Neutrophil (primary cell): ENCODE measurements at regions not wholly inside any gene's neighbourhood (a gene's known extent, or its start where the extent isn't known, plus 50 kb on each side); places are given as distances from the start of the nearest gene placed in this dataset.

Experiments
- H3K27ac ChIP-seq: fragments of 200-600 bp; sonication (generic); 2 replicates; pipeline ENCODE4 v1.5.1; 2016; ENCODE audit warnings: mild to moderate bottlenecking, moderate library complexity
- H3K27me3 ChIP-seq: fragments of 200-600 bp; sonication (generic); 2 replicates; pipeline ENCODE4 v1.6.0; 2016; ENCODE audit warnings: mild to moderate bottlenecking
- H3K36me3 ChIP-seq: fragments of 200-600 bp; sonication (generic); 2 replicates; pipeline ENCODE4 v1.5.1; 2017
- H3K4me1 ChIP-seq, 2 experiments: fragments of 200-600 bp in 1 of 2; sonication (generic) in 1 of 2; 1 replicate in 1 of 2; 2 replicates in 1 of 2; pipeline versions ENCODE4 v1.5.1 to v1.6.1; 2013 to 2016; ENCODE audit warnings: low read depth in 1 of 2, low read length in 1 of 2, mild to moderate bottlenecking in 1 of 2, moderate library complexity in 1 of 2; ENCODE audit not compliant: control insufficient read depth in 1 of 2, insufficient read depth in 1 of 2
- H3K4me3 ChIP-seq, 2 experiments: fragments of 200-600 bp in 1 of 2; sonication (generic) in 1 of 2; 1 replicate in 1 of 2; 2 replicates in 1 of 2; pipeline ENCODE4 v1.5.1; 2013 to 2016; ENCODE audit warnings: low read depth in 1 of 2, low read length in 1 of 2, mild to moderate bottlenecking in 1 of 2, moderate library complexity in 1 of 2
- H3K9me3 ChIP-seq: fragments of 200-600 bp; sonication (generic); 2 replicates; pipeline ENCODE4 v1.5.1; 2016
- TF ChIP-seq, protein P1 (sequence below): fragments of 200-600 bp; sonication (generic); IDR thresholded peaks from 2 replicates; pipeline ENCODE4 v1.5.1; 2016; ENCODE audit warnings: antibody characterized with exemption

DNA sequence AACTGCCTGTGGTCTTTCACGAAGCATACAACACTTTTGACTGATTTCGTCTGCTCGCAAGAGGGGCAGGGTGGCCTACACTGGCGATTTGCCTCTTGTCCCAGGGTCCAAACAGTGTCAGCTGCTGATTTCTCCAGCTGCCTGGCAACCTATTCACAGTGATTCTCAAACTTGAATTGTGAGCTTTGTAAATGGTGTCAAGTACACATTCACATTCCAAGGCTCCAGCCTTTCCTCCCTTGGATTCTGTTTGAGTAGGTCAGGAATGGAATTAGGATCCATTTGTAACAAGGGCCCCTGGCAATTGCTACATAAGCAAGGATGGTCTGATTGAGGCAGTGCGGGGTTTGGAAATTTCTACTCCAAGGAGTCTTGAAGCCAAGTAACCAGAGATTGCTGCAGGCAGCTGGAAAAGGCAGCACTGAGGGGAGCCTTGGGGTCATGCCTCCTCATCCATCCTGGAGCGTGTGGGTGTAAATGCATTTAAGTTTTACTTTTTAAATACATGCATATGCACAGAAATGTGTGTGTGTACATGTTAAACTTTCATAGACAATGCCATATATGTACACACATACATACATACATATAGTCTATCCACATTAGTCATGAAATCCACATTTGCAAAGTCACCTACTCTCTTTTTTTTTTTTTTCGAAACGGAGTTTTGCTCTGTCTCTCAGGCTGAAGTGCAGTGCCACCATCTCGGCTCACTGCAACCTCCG, 86.8 kb upstream of the UXS1 start:
- Histone ChIP-seq H3K27me3 (no peaks in the 10 kb centered on the region), H3K4me1 (no peaks in the 10 kb centered on the region), H3K9me3 (no peaks in the 10 kb centered on the region), H3K4me3 (no peak overlapping the region), H3K36me3 (no peaks in the 10 kb centered on the region), H3K27ac (no peak overlapping the region)
- TF ChIP-seq, protein P1, sequence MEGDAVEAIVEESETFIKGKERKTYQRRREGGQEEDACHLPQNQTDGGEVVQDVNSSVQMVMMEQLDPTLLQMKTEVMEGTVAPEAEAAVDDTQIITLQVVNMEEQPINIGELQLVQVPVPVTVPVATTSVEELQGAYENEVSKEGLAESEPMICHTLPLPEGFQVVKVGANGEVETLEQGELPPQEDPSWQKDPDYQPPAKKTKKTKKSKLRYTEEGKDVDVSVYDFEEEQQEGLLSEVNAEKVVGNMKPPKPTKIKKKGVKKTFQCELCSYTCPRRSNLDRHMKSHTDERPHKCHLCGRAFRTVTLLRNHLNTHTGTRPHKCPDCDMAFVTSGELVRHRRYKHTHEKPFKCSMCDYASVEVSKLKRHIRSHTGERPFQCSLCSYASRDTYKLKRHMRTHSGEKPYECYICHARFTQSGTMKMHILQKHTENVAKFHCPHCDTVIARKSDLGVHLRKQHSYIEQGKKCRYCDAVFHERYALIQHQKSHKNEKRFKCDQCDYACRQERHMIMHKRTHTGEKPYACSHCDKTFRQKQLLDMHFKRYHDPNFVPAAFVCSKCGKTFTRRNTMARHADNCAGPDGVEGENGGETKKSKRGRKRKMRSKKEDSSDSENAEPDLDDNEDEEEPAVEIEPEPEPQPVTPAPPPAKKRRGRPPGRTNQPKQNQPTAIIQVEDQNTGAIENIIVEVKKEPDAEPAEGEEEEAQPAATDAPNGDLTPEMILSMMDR = no peak

DNA sequence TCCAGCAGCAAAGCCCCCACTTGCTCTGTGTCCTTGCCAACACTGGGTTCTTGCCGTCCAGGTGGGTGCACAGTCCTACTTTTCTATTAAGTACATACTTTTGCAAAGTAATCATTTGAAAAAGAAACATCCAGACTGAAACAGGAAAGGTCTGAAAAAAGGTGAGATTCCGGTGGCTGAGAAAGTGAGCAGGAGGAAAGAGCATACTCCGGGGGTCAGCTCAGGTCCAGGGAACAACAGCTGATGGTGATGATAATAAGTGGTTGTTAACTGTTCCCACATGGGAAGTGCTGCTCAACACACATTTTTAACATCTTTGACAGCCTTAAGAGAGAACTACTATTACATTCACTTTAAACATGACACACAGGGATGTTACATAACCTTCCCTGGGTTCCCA, 86.1 kb upstream of the UXS1 start:
- H3K36me3 ChIP-seq = no peaks in the 10 kb centered on the region

DNA sequence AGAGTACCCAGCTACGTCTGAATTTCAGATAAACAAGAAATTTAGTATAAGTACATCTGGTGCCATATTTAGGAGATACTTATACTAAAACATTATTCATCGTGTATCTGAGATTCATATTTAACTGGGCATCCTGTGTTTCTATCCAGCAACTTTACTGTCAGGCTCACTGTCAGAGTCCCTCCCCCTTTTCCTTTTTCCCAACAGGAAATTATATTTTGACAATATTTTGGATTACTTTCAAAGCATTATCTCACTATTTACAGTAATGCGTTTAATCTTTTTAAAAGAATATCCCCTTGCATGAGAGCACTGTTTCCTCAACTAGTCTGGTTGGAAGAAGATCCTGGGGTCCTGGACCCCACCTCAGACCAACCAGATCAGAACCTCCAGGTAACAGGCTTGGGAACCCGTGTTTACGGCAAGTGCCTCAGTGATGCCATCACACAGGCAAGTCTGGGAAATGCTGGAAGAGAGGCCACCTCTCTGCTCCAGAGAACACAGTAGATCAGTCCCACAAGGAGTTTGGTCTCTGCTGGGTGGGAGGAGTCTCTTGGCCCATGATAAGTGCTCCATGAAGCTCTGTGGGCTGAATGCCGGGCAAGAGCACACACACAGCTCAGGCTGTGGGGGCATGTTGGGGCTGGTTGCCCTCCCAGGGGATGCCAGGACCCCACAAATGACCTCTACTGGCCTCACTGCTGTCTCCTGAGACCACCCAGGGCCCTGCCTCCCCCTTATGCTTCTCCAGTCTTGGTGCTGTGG, 84.2 kb upstream of the UXS1 start:
- Histone ChIP-seq H3K4me1 (no peaks in the 10 kb centered on the region), H3K27me3 (no peaks in the 10 kb centered on the region), H3K9me3 (no peaks in the 10 kb centered on the region), H3K36me3 (no peaks in the 10 kb centered on the region), H3K4me3 (no peak overlapping the region), H3K27ac (no peak overlapping the region)
- TF ChIP-seq, protein P1 = no peak

More for the DNA sequence above, 86.1 kb upstream of the UXS1 start:
- Histone ChIP-seq H3K27ac (no peak overlapping the region), H3K4me1 (no peaks in the 10 kb centered on the region), H3K9me3 (no peaks in the 10 kb centered on the region), H3K27me3 (no peaks in the 10 kb centered on the region), H3K4me3 (no peak overlapping the region)
- TF ChIP-seq, protein P1 = no peak

DNA sequence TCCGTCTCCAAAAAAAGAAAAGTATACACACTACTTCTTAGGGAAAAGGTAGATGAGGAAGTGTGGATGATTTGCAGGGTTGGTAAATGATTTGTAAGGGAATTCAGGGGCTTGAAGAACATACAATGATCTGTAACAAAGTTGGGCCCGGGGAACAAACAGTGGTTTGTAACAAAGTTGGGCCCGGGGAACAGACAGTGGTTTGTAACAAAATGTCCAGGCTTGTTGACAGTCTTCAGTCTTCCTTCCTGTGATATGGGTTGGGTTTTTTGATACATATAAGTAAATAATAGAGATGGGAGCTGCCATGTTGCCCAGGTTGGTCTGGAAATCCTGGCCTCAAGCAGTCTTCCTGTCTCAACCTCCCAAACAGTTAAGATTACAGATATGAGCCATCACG, 83.3 kb upstream of the UXS1 start:
- Histone ChIP-seq H3K4me3 (no peak overlapping the region), H3K27ac (no peak overlapping the region), H3K4me1 (no peaks in the 10 kb centered on the region), H3K36me3 (no peaks in the 10 kb centered on the region), H3K9me3 (no peaks in the 10 kb centered on the region), H3K27me3 (no peaks in the 10 kb centered on the region)
- TF ChIP-seq, protein P1 = no peak

DNA sequence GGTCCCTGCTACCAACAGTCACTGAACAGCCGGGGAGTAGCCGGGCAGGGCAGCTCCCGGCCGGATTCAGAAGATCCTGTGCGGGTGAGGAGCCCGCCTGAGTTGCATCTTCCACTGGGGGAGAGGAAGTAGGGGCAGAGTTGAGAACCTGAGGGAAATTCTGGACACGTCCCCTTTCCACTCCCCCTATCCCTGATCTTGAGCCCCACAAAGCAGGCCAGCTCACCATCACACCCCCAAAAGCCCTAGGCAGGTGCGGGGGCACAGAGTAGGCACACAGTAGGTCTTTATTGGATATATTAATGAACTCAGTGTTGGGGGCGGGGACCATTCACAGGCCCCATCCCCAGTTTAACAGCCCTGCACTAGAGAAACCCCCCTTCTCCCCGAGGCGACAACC, 81.9 kb upstream of the UXS1 start:
- no peaks in the 10 kb centered on the region for H3K4me1 ChIP-seq

More for the DNA sequence above, 81.9 kb upstream of the UXS1 start:
- Histone ChIP-seq H3K4me3 (no peak overlapping the region), H3K27me3 (no peaks in the 10 kb centered on the region), H3K36me3 (no peaks in the 10 kb centered on the region), H3K27ac (no peak overlapping the region), H3K9me3 (no peaks in the 10 kb centered on the region)
- TF ChIP-seq, protein P1 = no peak
